GM23338 (cell line): ENCODE measurements at regions not wholly inside any gene's neighbourhood (a gene's known extent, or its start where the extent isn't known, plus 50 kb on each side); places are given as distances from the start of the nearest gene placed in this dataset.

Experiments
- ATAC-seq: fragments of 200-7000 bp; cut with Tn5 transposase; 3 replicates; pipeline ENCODE4 v1.9.1; 2020
- DNase-seq: peaks from one replicate; pipeline ENCODE4 v3.0.0-alpha.2; 2015; ENCODE audit warnings: low spot score
- H2AFZ ChIP-seq: fragments of 200-600 bp; sonication (generic); 2 replicates; pipeline ENCODE4 v1.8.0; 2016; ENCODE audit warnings: antibody characterized with exemption, mild to moderate bottlenecking, moderate library complexity
- H3F3A ChIP-seq: fragments of 200-600 bp; sonication (generic); replicated peaks from 2 replicates; pipeline ENCODE4 v1.8.0; 2017; ENCODE audit warnings: antibody characterized with exemption, mixed run types, low read depth
- H3K27ac ChIP-seq: fragments of 200-600 bp; sonication (generic); 2 replicates; pipeline ENCODE4 v1.6.1; 2016; ENCODE audit warnings: low read depth
- H3K27me3 ChIP-seq: fragments of 200-600 bp; sonication (generic); 2 replicates; pipeline ENCODE4 v1.8.0; 2016; ENCODE audit warnings: mild to moderate bottlenecking, mixed run types, moderate library complexity; ENCODE audit not compliant: insufficient read depth
- H3K36me3 ChIP-seq: fragments of 200-600 bp; sonication (generic); 2 replicates; pipeline ENCODE4 v1.8.0; 2016; ENCODE audit warnings: mild to moderate bottlenecking; ENCODE audit not compliant: insufficient read depth
- H3K4me1 ChIP-seq: fragments of 200-600 bp; sonication (generic); 2 replicates; pipeline ENCODE4 v1.8.0; 2016; ENCODE audit warnings: mild to moderate bottlenecking, moderate library complexity; ENCODE audit not compliant: insufficient read depth
- H3K4me2 ChIP-seq: fragments of 200-600 bp; sonication (generic); 2 replicates; pipeline ENCODE4 v1.7.1; 2017; ENCODE audit warnings: mixed run types
- H3K4me3 ChIP-seq: fragments of 200-600 bp; sonication (generic); 2 replicates; pipeline ENCODE4 v1.6.1; 2016; ENCODE audit warnings: mixed run types
- H3K79me2 ChIP-seq: fragments of 200-600 bp; sonication (generic); replicated peaks from 2 replicates; pipeline ENCODE4 v1.8.0; 2017; ENCODE audit warnings: mild to moderate bottlenecking; ENCODE audit not compliant: insufficient read depth
- H3K9me2 ChIP-seq: fragments of 200-600 bp; sonication (generic); 2 replicates; pipeline ENCODE4 v1.8.0; 2017; ENCODE audit not compliant: insufficient read depth
- H4K20me1 ChIP-seq: fragments of 200-600 bp; sonication (generic); replicated peaks from 2 replicates; pipeline ENCODE4 v1.8.0; 2017; ENCODE audit warnings: mild to moderate bottlenecking; ENCODE audit not compliant: insufficient read depth
- H3K27ac Mint-ChIP-seq: 2 replicates; pipeline ENCODE4 v1.8.0; 2020; ENCODE audit warnings: inconsistent platforms, mild to moderate bottlenecking, moderate library complexity, mixed read lengths
- H3K27me3 Mint-ChIP-seq: 3 replicates; pipeline ENCODE4 v1.8.0; 2022; ENCODE audit warnings: low read depth, mild to moderate bottlenecking, moderate library complexity, mixed read lengths, inconsistent platforms; ENCODE audit not compliant: insufficient read depth, poor library complexity
- H3K36me3 Mint-ChIP-seq: 3 replicates; pipeline ENCODE4 v1.8.0; 2021; ENCODE audit warnings: low read depth, mild to moderate bottlenecking, inconsistent platforms, moderate library complexity, mixed read lengths
- H3K4me1 Mint-ChIP-seq: 3 replicates; pipeline ENCODE4 v1.8.0; 2020; ENCODE audit warnings: mild to moderate bottlenecking, inconsistent platforms, mixed read lengths
- H3K4me3 Mint-ChIP-seq: 3 replicates; pipeline ENCODE4 v1.8.0; 2021; ENCODE audit warnings: moderate library complexity, mild to moderate bottlenecking, inconsistent platforms, mixed read lengths
- H3K9me3 Mint-ChIP-seq: 3 replicates; pipeline ENCODE4 v1.8.0; 2020; ENCODE audit warnings: moderate library complexity, mild to moderate bottlenecking, inconsistent platforms, mixed read lengths
- CREB1 ChIP-seq: fragments of 250-450 bp; sonication (Bioruptor Pico); IDR thresholded peaks from 2 replicates; pipeline ENCODE4 v1.5.0; 2020; ENCODE audit warnings: low read depth, mild to moderate bottlenecking, moderate library complexity
- EZH2 ChIP-seq: fragments of 200-600 bp; sonication (generic); IDR thresholded peaks from one replicate; pipeline ENCODE4 v1.8.0; 2017; ENCODE audit warnings: antibody characterized with exemption, mild to moderate bottlenecking, low read depth; ENCODE audit not compliant: unreplicated experiment
- EZH2phosphoT487 ChIP-seq: fragments of 200-600 bp; sonication (generic); IDR thresholded peaks from one replicate; pipeline ENCODE4 v1.8.1; 2018; ENCODE audit warnings: antibody characterized with exemption; ENCODE audit not compliant: unreplicated experiment
- JUNB ChIP-seq: IDR thresholded peaks from one replicate; pipeline ENCODE4 v1.6.1; 2016; ENCODE audit warnings: antibody characterized with exemption; ENCODE audit not compliant: unreplicated experiment
- NANOG ChIP-seq: IDR thresholded peaks from 2 replicates; pipeline ENCODE4 v1.6.1; 2016; ENCODE audit warnings: antibody characterized with exemption, borderline replicate concordance
- POLR2AphosphoS5 ChIP-seq: IDR thresholded peaks from 2 replicates; pipeline ENCODE4 v1.6.1; 2016; ENCODE audit warnings: antibody characterized with exemption, low read depth
- STAT1 ChIP-seq: IDR thresholded peaks from one replicate; pipeline ENCODE4 v1.6.1; 2016; ENCODE audit warnings: antibody characterized with exemption; ENCODE audit not compliant: unreplicated experiment
- ZNF114 ChIP-seq: fragments of 250-450 bp; sonication (Bioruptor Pico); IDR thresholded peaks from 2 replicates; pipeline ENCODE4 v1.5.0; 2020; ENCODE audit warnings: mild to moderate bottlenecking, moderate library complexity
- ZNF331 ChIP-seq: fragments of 250-450 bp; sonication (Bioruptor Pico); IDR thresholded peaks from 2 replicates; pipeline ENCODE4 v1.5.0; 2020; ENCODE audit warnings: low read depth, mild to moderate bottlenecking, moderate library complexity
- TF ChIP-seq, protein P1 (sequence below): IDR thresholded peaks from one replicate; pipeline ENCODE4 v1.6.1; 2018; ENCODE audit warnings: antibody characterized with exemption; ENCODE audit not compliant: unreplicated experiment

- H3K27ac ChIP-seq = peak overlapping the region; percentile 60
- H3K4me1 ChIP-seq = peaks cover 11% of the 10 kb centered on the region; the same call in 1 of the 2 replicates
- H3K4me3 ChIP-seq = no peak overlapping the region
- peaks cover 30% of the 10 kb centered on the region for H3K4me1 Mint-ChIP-seq
- peak overlapping the region; percentile 97 for H3K27ac Mint-ChIP-seq
- no peak overlapping the region for H3K4me3 Mint-ChIP-seq
- no peaks in the 10 kb centered on the region for H3K27me3 ChIP-seq
- no peak overlapping the region for H2AFZ ChIP-seq
- DNase-seq = peak; percentile 5
- no peaks in the 10 kb centered on the region for H3K36me3 ChIP-seq
- TF ChIP-seq CREB1 (CRISPR knock-in tag) (no peak), ZNF331 (CRISPR knock-in tag) (no peak)
- H3K4me2 ChIP-seq = no peak overlapping the region
- H3K36me3 Mint-ChIP-seq = no peaks in the 10 kb centered on the region
- H3K27me3 Mint-ChIP-seq = no peaks in the 10 kb centered on the region
- H3K79me2 ChIP-seq = no peaks in the 10 kb centered on the region
- no peak for ATAC-seq
- H3F3A ChIP-seq = no peaks in the 10 kb centered on the region
- H4K20me1 ChIP-seq = no peaks in the 10 kb centered on the region
- H3K9me3 Mint-ChIP-seq = no peaks in the 10 kb centered on the region
- H3K9me2 ChIP-seq = no peaks in the 10 kb centered on the region
Measured at GRCh38 chr1:238649200-238649599, 737.2 kb upstream of the CHRM3 start.

- H3K9me3 Mint-ChIP-seq = no peaks in the 10 kb centered on the region
- peak overlapping the region; percentile 97 for H3K27ac Mint-ChIP-seq
- H3K4me3 ChIP-seq = no peak overlapping the region
- H3K4me1 Mint-ChIP-seq = peaks cover 30% of the 10 kb centered on the region
- no peaks in the 10 kb centered on the region for H3K27me3 Mint-ChIP-seq
- ATAC-seq (no peak), DNase-seq (peak; percentile 4)
- no peaks in the 10 kb centered on the region for H3K36me3 Mint-ChIP-seq
- no peaks in the 10 kb centered on the region for H3K27me3 ChIP-seq
- H4K20me1 ChIP-seq = no peaks in the 10 kb centered on the region
- H3K36me3 ChIP-seq = no peaks in the 10 kb centered on the region
- H3K4me2 ChIP-seq = no peak overlapping the region
- no peaks in the 10 kb centered on the region for H3K9me2 ChIP-seq
- H3K79me2 ChIP-seq = no peaks in the 10 kb centered on the region
- H2AFZ ChIP-seq = no peak overlapping the region
- H3K4me3 Mint-ChIP-seq = no peak overlapping the region
- no peaks in the 10 kb centered on the region for H3F3A ChIP-seq
- H3K27ac ChIP-seq = peak overlapping the region; percentile 60
- TF ChIP-seq STAT1 (no peak), CREB1 (CRISPR knock-in tag) (no peak), JUNB (no peak), POLR2AphosphoS5 (no peak), EZH2 (no peak), EZH2phosphoT487 (no peak), ZNF114 (CRISPR knock-in tag) (no peak)
- peaks cover 11% of the 10 kb centered on the region; the same call in 1 of the 2 replicates for H3K4me1 ChIP-seq
Measured at GRCh38 chr1:238648751-238649150, 737.6 kb upstream of the CHRM3 start.

DNA sequence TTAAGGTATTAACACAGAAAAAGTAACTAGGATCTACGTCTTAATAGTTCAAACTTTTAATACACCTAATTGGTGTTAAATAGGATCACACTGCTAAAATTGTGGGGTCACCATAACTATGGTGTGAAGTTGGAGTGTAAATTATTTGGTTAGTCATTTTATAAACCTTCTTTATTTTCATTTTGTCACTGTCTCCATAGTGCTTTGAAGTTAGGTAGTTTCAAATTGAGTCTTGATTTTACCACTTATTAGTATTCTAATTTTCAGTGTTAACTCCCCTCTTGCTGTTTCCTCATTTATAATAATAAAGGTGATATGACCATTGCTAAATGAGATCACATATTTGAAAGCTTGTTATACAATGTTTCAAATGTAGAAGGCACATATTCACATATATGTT, 738.1 kb upstream of the CHRM3 start:
- ATAC-seq (no peak; the same call in 2 of the 3 replicates), DNase-seq (no peak)
- no peak overlapping the region for H2AFZ ChIP-seq
- Mint-ChIP-seq H3K27ac (peak overlapping the region; percentile 97), H3K4me1 (peaks cover 30% of the 10 kb centered on the region), H3K9me3 (no peaks in the 10 kb centered on the region), H3K4me3 (peak overlapping the region; percentile 24; the same call in 2 of the 3 replicates), H3K27me3 (no peaks in the 10 kb centered on the region), H3K36me3 (no peaks in the 10 kb centered on the region)
- no peak overlapping the region for H3K4me2 ChIP-seq
- H3K79me2 ChIP-seq = no peaks in the 10 kb centered on the region
- H4K20me1 ChIP-seq = no peaks in the 10 kb centered on the region
- H3K36me3 ChIP-seq = no peaks in the 10 kb centered on the region
- no peaks in the 10 kb centered on the region for H3K27me3 ChIP-seq
- H3K4me3 ChIP-seq = no peak overlapping the region
- H3K9me2 ChIP-seq = no peaks in the 10 kb centered on the region
- TF ChIP-seq NANOG = no peak
- no peak for TF ChIP-seq ZNF331 (CRISPR knock-in tag)
- no peak for TF ChIP-seq ZNF114 (CRISPR knock-in tag)
- TF ChIP-seq, protein P1, sequence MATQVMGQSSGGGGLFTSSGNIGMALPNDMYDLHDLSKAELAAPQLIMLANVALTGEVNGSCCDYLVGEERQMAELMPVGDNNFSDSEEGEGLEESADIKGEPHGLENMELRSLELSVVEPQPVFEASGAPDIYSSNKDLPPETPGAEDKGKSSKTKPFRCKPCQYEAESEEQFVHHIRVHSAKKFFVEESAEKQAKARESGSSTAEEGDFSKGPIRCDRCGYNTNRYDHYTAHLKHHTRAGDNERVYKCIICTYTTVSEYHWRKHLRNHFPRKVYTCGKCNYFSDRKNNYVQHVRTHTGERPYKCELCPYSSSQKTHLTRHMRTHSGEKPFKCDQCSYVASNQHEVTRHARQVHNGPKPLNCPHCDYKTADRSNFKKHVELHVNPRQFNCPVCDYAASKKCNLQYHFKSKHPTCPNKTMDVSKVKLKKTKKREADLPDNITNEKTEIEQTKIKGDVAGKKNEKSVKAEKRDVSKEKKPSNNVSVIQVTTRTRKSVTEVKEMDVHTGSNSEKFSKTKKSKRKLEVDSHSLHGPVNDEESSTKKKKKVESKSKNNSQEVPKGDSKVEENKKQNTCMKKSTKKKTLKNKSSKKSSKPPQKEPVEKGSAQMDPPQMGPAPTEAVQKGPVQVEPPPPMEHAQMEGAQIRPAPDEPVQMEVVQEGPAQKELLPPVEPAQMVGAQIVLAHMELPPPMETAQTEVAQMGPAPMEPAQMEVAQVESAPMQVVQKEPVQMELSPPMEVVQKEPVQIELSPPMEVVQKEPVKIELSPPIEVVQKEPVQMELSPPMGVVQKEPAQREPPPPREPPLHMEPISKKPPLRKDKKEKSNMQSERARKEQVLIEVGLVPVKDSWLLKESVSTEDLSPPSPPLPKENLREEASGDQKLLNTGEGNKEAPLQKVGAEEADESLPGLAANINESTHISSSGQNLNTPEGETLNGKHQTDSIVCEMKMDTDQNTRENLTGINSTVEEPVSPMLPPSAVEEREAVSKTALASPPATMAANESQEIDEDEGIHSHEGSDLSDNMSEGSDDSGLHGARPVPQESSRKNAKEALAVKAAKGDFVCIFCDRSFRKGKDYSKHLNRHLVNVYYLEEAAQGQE = no peak
- no peak for TF ChIP-seq POLR2AphosphoS5
- TF ChIP-seq EZH2 = no peak
- peak overlapping the region; percentile 60; the same call in 1 of the 2 replicates for H3K27ac ChIP-seq
- H3F3A ChIP-seq = no peaks in the 10 kb centered on the region
- H3K4me1 ChIP-seq = peaks cover 11% of the 10 kb centered on the region; the same call in 1 of the 2 replicates
